Peyer's patch (tissue), 4 donors: ENCODE measurements at regions not wholly inside any gene's neighbourhood (a gene's known extent, or its start where the extent isn't known, plus 50 kb on each side); places are given as distances from the start of the nearest gene placed in this dataset.
"Not testable (repeated sequence)": the region's sequence is repeated elsewhere in the genome, so short reads cannot be mapped to it uniquely, and the experiment has no call there.

Experiments used
- DNase-seq, 3 donors: peaks; one replicate each; pipeline ENCODE4 v3.0.0-alpha.2; 2017 to 2019
- H3K27ac ChIP-seq, 4 donors: fragments of 200-600 bp; sonication (generic); one replicate each; pipeline ENCODE4 v1.5.1; 2016 to 2019
- H3K27me3 ChIP-seq, 2 donors: fragments of 200-600 bp; sonication (generic); one replicate each; pipeline ENCODE4 v1.5.1; 2019
- H3K36me3 ChIP-seq, 3 donors: fragments of 200-600 bp; sonication (generic); one replicate each; pipeline ENCODE4 v1.5.1; 2016 to 2019
- H3K4me1 ChIP-seq, 4 donors: fragments of 200-600 bp; sonication (generic); one replicate each; pipeline ENCODE4 v1.5.1; 2016 to 2019
- H3K4me3 ChIP-seq, 4 donors: fragments of 200-600 bp; sonication (generic); 1 replicate in 3 of 4; 2 replicates in 1 of 4; pipeline ENCODE4 v1.5.1; 2016 to 2019; ENCODE audit warnings: mild to moderate bottlenecking in 1 of 4
- H3K9me3 ChIP-seq, 4 donors: fragments of 200-600 bp; sonication (generic); one replicate each; pipeline ENCODE4 v1.5.1; 2016 to 2019; ENCODE audit warnings: mild to moderate bottlenecking in 1 of 4
- CTCF ChIP-seq, 6 experiments: fragments of 450-650 bp in 4 of 6; fragments of 200-600 bp in 2 of 6; sonication (generic) in 1 of 6; IDR thresholded peaks; one replicate each; pipeline ENCODE4 v1.5.1; 2017 to 2019; ENCODE audit warnings: antibody characterized with exemption in 6 of 6, mild to moderate bottlenecking in 3 of 6, moderate library complexity in 1 of 6
- POLR2A ChIP-seq, 2 donors: fragments of 450-650 bp; IDR thresholded peaks; one replicate each; pipeline ENCODE4 v1.5.1; 2017; ENCODE audit warnings: antibody characterized with exemption in 2 of 2, mild to moderate bottlenecking in 2 of 2, moderate library complexity in 2 of 2

DNA sequence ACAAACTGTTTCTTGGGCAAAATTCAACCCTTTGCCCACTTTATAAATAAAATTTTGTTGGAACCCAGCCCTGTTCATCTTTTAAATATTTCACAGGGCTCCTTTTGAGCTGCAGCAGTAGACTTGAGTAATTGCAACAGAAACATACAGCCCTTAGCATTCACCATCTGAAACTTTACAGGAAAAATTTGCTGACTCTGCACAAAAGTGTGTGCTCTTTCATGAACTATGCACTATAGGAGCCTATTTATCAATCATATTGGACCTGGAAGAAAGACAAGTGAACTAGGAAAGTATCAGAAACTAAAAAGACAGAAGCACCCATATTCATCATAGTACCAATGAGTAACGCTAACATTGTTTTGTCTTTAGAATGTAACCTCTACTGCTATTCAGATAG is 406.9 kb upstream of the SLC10A2 start:
- no peak for TF ChIP-seq POLR2A (IDR thresholded peaks at IDR 0.05)
- no peak for TF ChIP-seq CTCF (IDR thresholded peaks at IDR 0.05)
- Histone ChIP-seq H3K4me1 (no peaks in the 10 kb centered on the region), H3K36me3 (no peaks in the 10 kb centered on the region), H3K4me3 (no peak overlapping the region), H3K27me3 (no peaks in the 10 kb centered on the region), H3K27ac (no peak overlapping the region), H3K9me3 (no peaks in the 10 kb centered on the region)
- no peak for DNase-seq

GRCh38 chr13:103471896-103472295 is 405.7 kb upstream of the SLC10A2 start:
- TF ChIP-seq CTCF (IDR thresholded peaks at IDR 0.05) (no peak), POLR2A (IDR thresholded peaks at IDR 0.05) (no peak)
- H3K9me3 ChIP-seq = no peaks in the 10 kb centered on the region

GRCh38 chr13:103469771-103470170 is 403.6 kb upstream of the SLC10A2 start:
- Histone ChIP-seq H3K4me1 (no peaks in the 10 kb centered on the region), H3K9me3 (no peaks in the 10 kb centered on the region), H3K27me3 (no peaks in the 10 kb centered on the region), H3K4me3 (no peak overlapping the region), H3K27ac (no peak overlapping the region), H3K36me3 (no peaks in the 10 kb centered on the region)
- TF ChIP-seq CTCF (IDR thresholded peaks at IDR 0.05) = no peak
- no peak for TF ChIP-seq POLR2A (IDR thresholded peaks at IDR 0.05)
- DNase-seq = no peak

More at GRCh38 chr13:103471896-103472295, 405.7 kb upstream of the SLC10A2 start:
- Histone ChIP-seq H3K36me3 (no peaks in the 10 kb centered on the region), H3K4me3 (no peak overlapping the region), H3K27ac (no peak overlapping the region), H3K27me3 (no peaks in the 10 kb centered on the region), H3K4me1 (no peaks in the 10 kb centered on the region)
- DNase-seq = no peak

DNA sequence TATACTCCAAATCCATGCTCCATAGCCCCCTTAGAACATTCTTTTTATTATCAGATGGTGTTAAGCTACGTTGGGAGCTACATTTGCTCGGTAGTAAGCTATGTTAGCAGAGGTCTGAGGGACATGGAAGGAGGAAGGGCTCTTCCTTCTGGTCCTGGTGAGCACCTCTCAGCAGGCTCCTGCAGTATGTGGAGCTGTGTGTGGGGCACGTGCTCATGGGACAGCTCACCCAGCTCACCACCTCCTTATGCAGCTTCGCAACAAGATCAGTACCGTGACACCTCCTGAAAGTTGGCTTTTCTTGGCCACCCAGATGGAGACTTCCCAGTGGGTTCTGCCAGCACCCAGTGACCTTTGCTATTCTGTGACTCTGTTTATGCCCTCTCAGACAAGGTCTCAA is 400.5 kb upstream of the SLC10A2 start:
- no peak for TF ChIP-seq POLR2A (IDR thresholded peaks at IDR 0.05)
- TF ChIP-seq CTCF (IDR thresholded peaks at IDR 0.05) = no peak
- no peak for DNase-seq
- H3K27ac ChIP-seq = no peak overlapping the region
- H3K9me3 ChIP-seq = no peaks in the 10 kb centered on the region
- no peaks in the 10 kb centered on the region for H3K4me1 ChIP-seq
- H3K27me3 ChIP-seq = no peaks in the 10 kb centered on the region
- H3K36me3 ChIP-seq = no peaks in the 10 kb centered on the region
- H3K4me3 ChIP-seq = no peak overlapping the region

DNA sequence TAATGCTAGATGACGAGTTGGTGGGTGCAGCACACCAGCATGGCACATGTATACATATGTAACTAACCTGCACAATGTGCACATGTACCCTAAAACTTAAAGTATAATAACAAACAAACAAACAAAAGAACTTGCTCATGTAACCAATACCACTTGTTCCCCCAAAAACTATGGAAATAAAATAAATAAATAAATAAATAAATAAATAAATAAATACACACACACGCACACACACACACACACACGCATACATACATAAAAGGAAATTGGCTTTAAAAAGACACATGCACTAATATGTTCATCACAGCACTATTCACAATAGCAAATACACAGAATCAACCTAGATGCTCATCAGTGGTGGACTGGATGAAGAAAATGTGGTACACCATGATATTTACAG is 394.0 kb upstream of the SLC10A2 start:
- not testable (repeated sequence) for H3K36me3 ChIP-seq, DNase-seq, H3K27ac ChIP-seq, H3K4me3 ChIP-seq, H3K4me1 ChIP-seq, H3K27me3 ChIP-seq, H3K9me3 ChIP-seq

GRCh38 chr13:103457050-103457449 is 390.8 kb upstream of the SLC10A2 start:
- H3K27ac ChIP-seq, H3K36me3 ChIP-seq, H3K9me3 ChIP-seq, H3K27me3 ChIP-seq, H3K4me1 ChIP-seq, H3K4me3 ChIP-seq, DNase-seq: not testable (repeated sequence)

GRCh38 chr13:103451656-103452055 is 385.4 kb upstream of the SLC10A2 start:
- no peak for DNase-seq
- Histone ChIP-seq H3K27me3 (no peaks in the 10 kb centered on the region), H3K9me3 (no peaks in the 10 kb centered on the region), H3K4me1 (no peaks in the 10 kb centered on the region), H3K27ac (no peak overlapping the region), H3K36me3 (no peaks in the 10 kb centered on the region), H3K4me3 (no peak overlapping the region)
- TF ChIP-seq CTCF (IDR thresholded peaks at IDR 0.05) = no peak
- no peak for TF ChIP-seq POLR2A (IDR thresholded peaks at IDR 0.05)
